Esophagus squamous epithelium (tissue), 5 donors: ENCODE measurements at regions not wholly inside any gene's neighbourhood (a gene's known extent, or its start where the extent isn't known, plus 50 kb on each side); places are given as distances from the start of the nearest gene placed in this dataset.

Experiments
- DNase-seq: peaks from one replicate; lab custom pipeline; 2025; lab: John Stamatoyannopoulos, UW
- H3K27ac ChIP-seq, 4 donors: fragments of 200-600 bp; sonication (generic); one replicate each; pipeline ENCODE4 v1.5.1; 2016 to 2019; ENCODE audit warnings: mild to moderate bottlenecking in 1 of 4
- H3K27me3 ChIP-seq, 4 donors: fragments of 200-600 bp; sonication (generic); 1 replicate in 3 of 4; 2 replicates in 1 of 4; pipeline versions ENCODE4 v1.5.1 to v1.6.0; 2017 to 2021; ENCODE audit warnings: antibody characterized with exemption in 1 of 4
- H3K36me3 ChIP-seq, 3 donors: fragments of 200-600 bp; sonication (generic); one replicate each; pipeline ENCODE4 v1.5.1; 2016 to 2019
- H3K4me1 ChIP-seq, 3 donors: fragments of 200-600 bp; sonication (generic); one replicate each; pipeline ENCODE4 v1.5.1; 2017 to 2019
- H3K4me3 ChIP-seq, 4 donors: fragments of 200-600 bp; sonication (generic); 1 replicate in 3 of 4; 2 replicates in 1 of 4; pipeline ENCODE4 v1.5.1; 2016 to 2019; ENCODE audit warnings: mild to moderate bottlenecking in 2 of 4, moderate library complexity in 1 of 4
- H3K9me3 ChIP-seq, 3 donors: fragments of 200-600 bp; sonication (generic); one replicate each; pipeline ENCODE4 v1.5.1; 2016 to 2019
- POLR2A ChIP-seq, 4 donors: fragments of 450-650 bp; IDR thresholded peaks; one replicate each; pipeline ENCODE4 v1.6.1; 2017; ENCODE audit warnings: antibody characterized with exemption in 4 of 4, mild to moderate bottlenecking in 4 of 4, moderate library complexity in 3 of 4
- WGBS, 2 donors: methylation state at CpG; one replicate each; pipeline ENCODE4 v1.1.5; 2018; 5-methylcytosine and 5-hydroxymethylcytosine counted together
- intact Hi-C: fragments of 100-400 bp; cut with DNase I; formaldehyde crosslinking; loops from one replicate; pipeline ENCODE4 v1.15.0; 2022
- TF ChIP-seq, protein P1 (sequence below), 6 experiments: fragments of 450-650 bp in 4 of 6; fragments of 200-600 bp in 2 of 6; sonication (generic) in 2 of 6; IDR thresholded peaks; one replicate each; pipeline ENCODE4 v1.5.1; 2016 to 2019; ENCODE audit warnings: antibody characterized with exemption in 6 of 6, mild to moderate bottlenecking in 4 of 6, moderate library complexity in 4 of 6
- donor health status: DM: yes; HTN: yes; CAD: no.

DNA sequence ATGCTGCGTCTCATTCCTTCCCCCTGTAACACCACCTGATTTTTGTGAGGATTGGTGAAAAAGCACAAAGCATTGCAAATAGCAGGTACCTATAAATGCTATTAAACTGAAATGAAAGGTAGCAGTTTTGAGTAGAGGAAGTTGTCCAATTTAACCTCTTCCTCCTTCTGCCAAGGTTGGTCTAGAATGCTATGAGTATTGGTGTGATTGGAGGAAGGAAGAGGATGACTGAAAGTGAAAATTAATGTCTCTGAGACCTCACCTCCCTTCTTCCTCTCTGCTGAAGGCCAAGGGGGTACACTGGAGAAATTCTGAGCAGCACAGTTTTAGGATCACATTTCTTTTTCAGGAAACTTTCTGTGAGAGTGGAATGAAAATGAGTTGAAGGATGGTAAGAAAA, 94.4 kb downstream of the DTWD1 start:
- no peaks in the 10 kb centered on the region for H3K27me3 ChIP-seq
- TF ChIP-seq, protein P1, sequence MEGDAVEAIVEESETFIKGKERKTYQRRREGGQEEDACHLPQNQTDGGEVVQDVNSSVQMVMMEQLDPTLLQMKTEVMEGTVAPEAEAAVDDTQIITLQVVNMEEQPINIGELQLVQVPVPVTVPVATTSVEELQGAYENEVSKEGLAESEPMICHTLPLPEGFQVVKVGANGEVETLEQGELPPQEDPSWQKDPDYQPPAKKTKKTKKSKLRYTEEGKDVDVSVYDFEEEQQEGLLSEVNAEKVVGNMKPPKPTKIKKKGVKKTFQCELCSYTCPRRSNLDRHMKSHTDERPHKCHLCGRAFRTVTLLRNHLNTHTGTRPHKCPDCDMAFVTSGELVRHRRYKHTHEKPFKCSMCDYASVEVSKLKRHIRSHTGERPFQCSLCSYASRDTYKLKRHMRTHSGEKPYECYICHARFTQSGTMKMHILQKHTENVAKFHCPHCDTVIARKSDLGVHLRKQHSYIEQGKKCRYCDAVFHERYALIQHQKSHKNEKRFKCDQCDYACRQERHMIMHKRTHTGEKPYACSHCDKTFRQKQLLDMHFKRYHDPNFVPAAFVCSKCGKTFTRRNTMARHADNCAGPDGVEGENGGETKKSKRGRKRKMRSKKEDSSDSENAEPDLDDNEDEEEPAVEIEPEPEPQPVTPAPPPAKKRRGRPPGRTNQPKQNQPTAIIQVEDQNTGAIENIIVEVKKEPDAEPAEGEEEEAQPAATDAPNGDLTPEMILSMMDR (IDR thresholded peaks at IDR 0.05), result no peak
- TF ChIP-seq POLR2A (IDR thresholded peaks at IDR 0.05), result no peak
- H3K36me3 ChIP-seq, result no peaks in the 10 kb centered on the region
- intact Hi-C loops, result no loop called here
- H3K27ac ChIP-seq, result no peak overlapping the region
- WGBS, 2 donors, result 75 to 89% methylated on average over 1 of the region's 1 CpG
- H3K4me1 ChIP-seq, result no peaks in the 10 kb centered on the region
- no peak overlapping the region for H3K4me3 ChIP-seq
- H3K9me3 ChIP-seq, result peaks cover 0 to 5% (median 2%) of the 10 kb centered on the region in 3 donors
- DNase-seq, result no peak

DNA sequence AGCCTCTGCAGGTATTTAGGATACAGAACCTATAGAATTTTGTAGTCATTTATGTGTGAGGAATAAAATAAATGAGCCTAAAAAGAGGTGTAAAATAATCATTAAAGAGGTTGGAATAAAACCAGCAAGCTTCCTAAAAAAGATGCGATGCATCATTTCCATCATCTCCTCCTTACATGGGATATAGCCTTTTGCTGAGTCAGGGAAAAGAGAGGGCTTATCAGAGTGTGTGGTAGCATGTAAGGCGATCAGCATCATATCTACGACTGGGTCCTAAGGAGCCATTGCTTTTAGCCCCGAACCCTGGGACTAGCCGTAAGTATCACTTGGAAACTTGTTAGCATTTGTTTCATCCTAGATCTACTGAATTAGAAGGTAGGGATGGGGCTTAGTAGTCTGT, 94.9 kb downstream of the DTWD1 start:
- WGBS, 2 donors, result 86 to 91% methylated on average over 5 of the region's 5 CpGs
- H3K27ac ChIP-seq, result no peak overlapping the region
- no peak overlapping the region for H3K4me3 ChIP-seq
- no peaks in the 10 kb centered on the region for H3K36me3 ChIP-seq
- no peak for DNase-seq
- no peak for TF ChIP-seq POLR2A (IDR thresholded peaks at IDR 0.05)
- TF ChIP-seq, protein P1 (IDR thresholded peaks at IDR 0.05), result no peak
- H3K4me1 ChIP-seq, result no peaks in the 10 kb centered on the region
- no peaks in the 10 kb centered on the region for H3K27me3 ChIP-seq
- intact Hi-C loops, result no loop called here
- H3K9me3 ChIP-seq, result no peaks in the 10 kb centered on the region

DNA sequence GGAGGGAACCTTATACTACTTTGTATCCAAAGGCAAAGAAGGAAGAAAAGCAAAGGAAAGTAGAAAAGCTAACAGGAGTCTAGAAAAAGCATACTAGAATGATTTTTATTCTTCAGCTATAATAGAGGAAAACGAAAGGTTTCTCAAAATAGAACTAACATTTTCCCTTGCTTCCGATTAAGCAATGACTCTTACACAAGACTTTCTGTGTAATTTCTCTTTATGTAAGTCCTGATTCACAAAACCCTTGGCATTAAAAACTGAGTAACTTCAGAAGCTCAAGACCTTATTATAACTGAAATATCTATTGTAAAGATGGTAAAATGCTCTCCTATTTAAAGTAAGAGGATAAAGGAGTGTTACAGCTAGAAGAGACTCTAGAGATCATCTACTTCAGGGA, 97.4 kb downstream of the DTWD1 start:
- DNase-seq, result no peak
- 33 to 54% methylated on average over 2 of the region's 2 CpGs for WGBS, 2 donors
- Histone ChIP-seq H3K9me3 (no peaks in the 10 kb centered on the region), H3K4me1 (no peaks in the 10 kb centered on the region), H3K4me3 (peak overlapping the region in 1 of 4 donors; percentile 32), H3K27ac (peak overlapping the region in 3 of 4 donors; percentile 22 to 68 (median 50)), H3K27me3 (no peaks in the 10 kb centered on the region), H3K36me3 (no peaks in the 10 kb centered on the region)
- TF ChIP-seq POLR2A (IDR thresholded peaks at IDR 0.05), result no peak
- TF ChIP-seq, protein P1 (IDR thresholded peaks at IDR 0.05), result no peak
- intact Hi-C loops, result no loop called here

DNA sequence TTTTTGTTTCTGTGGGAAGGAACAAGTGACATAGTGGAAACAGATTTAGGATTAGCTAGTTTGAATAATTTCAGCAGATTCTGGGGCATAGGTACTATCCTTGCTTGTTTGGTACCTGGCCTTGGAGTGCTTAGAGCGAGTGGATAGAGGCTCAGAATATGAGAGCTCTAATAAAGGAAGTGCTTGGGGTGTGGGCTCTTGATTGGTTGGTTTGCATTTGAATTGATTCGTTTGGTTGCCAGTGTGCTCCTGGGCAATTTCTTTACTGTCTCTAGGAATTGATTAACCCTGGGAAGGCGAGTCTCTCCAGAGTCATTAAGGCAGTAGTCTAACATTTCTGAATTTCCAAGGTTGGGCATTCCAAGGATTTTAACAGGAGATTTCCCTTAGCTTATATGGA, 98.0 kb downstream of the DTWD1 start:
- DNase-seq, result no peak
- Histone ChIP-seq H3K9me3 (no peaks in the 10 kb centered on the region), H3K27me3 (no peaks in the 10 kb centered on the region), H3K4me1 (no peaks in the 10 kb centered on the region), H3K4me3 (no peak overlapping the region), H3K36me3 (no peaks in the 10 kb centered on the region), H3K27ac (peak overlapping the region in 3 of 4 donors; percentile 22 to 68 (median 42))
- WGBS, 2 donors, result 67 to 77% methylated on average over 3 of the region's 3 CpGs
- intact Hi-C loops, result no loop called here
- no peak for TF ChIP-seq POLR2A (IDR thresholded peaks at IDR 0.05)
- TF ChIP-seq, protein P1 (IDR thresholded peaks at IDR 0.05), result no peak

DNA sequence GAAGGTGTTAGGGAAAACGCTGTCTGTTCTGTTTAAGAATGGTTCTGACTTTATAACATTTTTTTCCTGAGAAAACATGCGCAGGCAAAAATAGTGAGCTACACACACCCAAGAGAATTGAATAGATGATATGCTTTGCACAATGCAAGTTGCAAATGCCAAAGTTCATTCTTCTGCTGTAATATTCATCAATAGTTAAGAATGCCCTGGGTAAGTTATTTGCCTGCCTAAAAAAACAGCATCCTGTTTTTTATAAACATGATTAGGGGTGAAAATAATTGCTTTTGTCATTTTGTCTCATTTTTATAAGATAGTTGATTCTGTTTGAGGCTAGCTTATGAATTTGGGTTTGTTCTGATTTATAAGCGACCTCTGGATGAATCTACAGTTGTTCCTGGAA, 99.4 kb downstream of the DTWD1 start:
- intact Hi-C loops, result no loop called here
- DNase-seq, result no peak
- Histone ChIP-seq H3K27ac (no peak overlapping the region), H3K4me1 (no peaks in the 10 kb centered on the region), H3K36me3 (no peaks in the 10 kb centered on the region), H3K4me3 (no peak overlapping the region), H3K27me3 (no peaks in the 10 kb centered on the region), H3K9me3 (no peaks in the 10 kb centered on the region)
- 64 to 72% methylated on average over 3 of the region's 3 CpGs for WGBS, 2 donors
- TF ChIP-seq, protein P1 (IDR thresholded peaks at IDR 0.05), result no peak
- no peak for TF ChIP-seq POLR2A (IDR thresholded peaks at IDR 0.05)
